Heart right ventricle (tissue), 16 donors: ENCODE measurements at regions not wholly inside any gene's neighbourhood (a gene's known extent, or its start where the extent isn't known, plus 50 kb on each side); places are given as distances from the start of the nearest gene placed in this dataset.

ENCODE experiments used
- ATAC-seq, 8 donors: fragments of 200-7000 bp; cut with Tn5 transposase; one replicate each; pipeline ENCODE4 v1.9.1; 2020; ENCODE audit warnings: mild to moderate bottlenecking in 8 of 8, moderate library complexity in 8 of 8, moderate number of reproducible peaks in 1 of 8
- DNase-seq, 2 donors: peaks; one replicate each; pipeline ENCODE4 v3.0.0-alpha.2; 2020
- H3K27ac ChIP-seq, 10 donors: fragments of 200-600 bp; sonication (generic) in 2 of 10; one replicate each; pipeline versions ENCODE4 v1.5.0 to v1.8.0; 2020 to 2022; ENCODE audit warnings: mild to moderate bottlenecking in 3 of 10
- H3K27me3 ChIP-seq, 7 donors: fragments of 200-600 bp; one replicate each; pipeline ENCODE4 v1.8.0; 2021 to 2022; ENCODE audit warnings: mild to moderate bottlenecking in 2 of 7
- H3K36me3 ChIP-seq, 9 donors: fragments of 200-600 bp; sonication (generic) in 1 of 9; one replicate each; pipeline versions ENCODE4 v1.5.0 to v1.8.0; 2020 to 2022; ENCODE audit warnings: mild to moderate bottlenecking in 2 of 9
- H3K4me1 ChIP-seq, 9 donors: fragments of 200-600 bp; sonication (generic) in 1 of 9; one replicate each; pipeline versions ENCODE4 v1.5.0 to v1.8.0; 2020 to 2022; ENCODE audit warnings: mild to moderate bottlenecking in 4 of 9
- H3K4me3 ChIP-seq, 10 donors: fragments of 200-600 bp; sonication (generic) in 2 of 10; one replicate each; pipeline versions ENCODE4 v1.5.0 to v1.8.0; 2020 to 2022; ENCODE audit warnings: mild to moderate bottlenecking in 7 of 10, moderate library complexity in 2 of 10
- H3K9me3 ChIP-seq, 11 donors: fragments of 200-600 bp in 10 of 11; sonication (generic) in 2 of 11; one replicate each; pipeline versions ENCODE4 v1.5.0 to v1.8.0; 2013 to 2022; ENCODE audit warnings: mild to moderate bottlenecking in 2 of 11, control low read depth in 1 of 11, moderate library complexity in 1 of 11
- CTCF ChIP-seq, 9 donors: fragments of 200-600 bp; sonication (generic) in 2 of 9; IDR thresholded peaks; one replicate each; pipeline versions ENCODE4 v1.5.0 to v1.8.0; 2021 to 2022; ENCODE audit warnings: antibody characterized with exemption in 9 of 9, mild to moderate bottlenecking in 5 of 9, moderate library complexity in 1 of 9
- WGBS, 2 donors: extraction: QIAGEN DNeasy Blood & Tissue Kit; methylation state at CpG; one replicate each; pipeline ENCODE4 v1.1.7; 2013; ENCODE audit warnings: inconsistent platforms in 1 of 2; 5-methylcytosine and 5-hydroxymethylcytosine counted together
- intact Hi-C, 10 donors: fragments of 100-400 bp; cut with DNase I; formaldehyde crosslinking; loops; one replicate each; pipeline versions ENCODE4 v1.11.1 to v1.14.2; 2022
- donor health status: Arrhythmogenic right ventricular cardiomyopathy.
- donor health status: ischemic (EF 13 %, LVEDD 7.1; RV severe dilation, severe dysfunction).
- donor health status: healthy with polysubstance abuse.
- donor health status: DM: no; HTN: yes; CAD: no.
- donor health status: DM: no; HTN: no; CAD: no.
- donor health status: ischemic (EF 25% LVEDD 6.9; RV normal size, moderate dysfunction).
- donor health status: ischemic (EF 25% LVEDD 5.7; RV mildly dilated, moderate dysfunction).
- donor health status: healthy.
- donor health status: DM: yes; HTN: yes; CAD: no.
- donor health status: Ischemic cardiomyopathy.
- donor health status: ischemic (EF 35%, LVEDD 5.7; RV mildly dilated, moderate dysfunction).
- donor health status: nonischemic (EF 11% LVEDD 7.7; RV severe dilation, severe dysfunction).
- donor health status: DM: yes; HTN: yes; CAD: no.
- donor health status: PGD.
- donor health status: ischemic (EF 29% LVEDD 5.4; RV normal size, mild dysfunction).
- donor health status: nonischemic (EF 23%, LVEDD 6.1; RV moderate dilation, normal function).

GRCh38 chr13:79794931-79795330 is 314.0 kb downstream of the NDFIP2 start:
- H3K27ac ChIP-seq: no peak overlapping the region
- H3K4me1 ChIP-seq: peaks cover 0 to 12% (median 6%) of the 10 kb centered on the region in 9 donors
- 74 to 86% methylated on average over 1 of the region's 1 CpG for WGBS, 2 donors
- TF ChIP-seq CTCF (IDR thresholded peaks at IDR 0.05): no peak
- no peak for ATAC-seq
- intact Hi-C loops: no loop called here
- H3K9me3 ChIP-seq: peaks cover 0 to 9% (median 0%) of the 10 kb centered on the region in 11 donors
- H3K27me3 ChIP-seq: no peaks in the 10 kb centered on the region
- H3K4me3 ChIP-seq: no peak overlapping the region
- no peak for DNase-seq
- no peaks in the 10 kb centered on the region for H3K36me3 ChIP-seq

- no peak for TF ChIP-seq CTCF (IDR thresholded peaks at IDR 0.05)
- Histone ChIP-seq H3K27me3 (no peaks in the 10 kb centered on the region), H3K27ac (no peak overlapping the region), H3K4me1 (no peaks in the 10 kb centered on the region), H3K4me3 (no peak overlapping the region), H3K36me3 (no peaks in the 10 kb centered on the region), H3K9me3 (peaks cover 0 to 32% (median 2%) of the 10 kb centered on the region in 11 donors)
- DNase-seq: no peak
- no peak for ATAC-seq
- intact Hi-C loops: no loop called here
Observed at GRCh38 chr13:79792716-79793115, 311.8 kb downstream of the NDFIP2 start.

DNA sequence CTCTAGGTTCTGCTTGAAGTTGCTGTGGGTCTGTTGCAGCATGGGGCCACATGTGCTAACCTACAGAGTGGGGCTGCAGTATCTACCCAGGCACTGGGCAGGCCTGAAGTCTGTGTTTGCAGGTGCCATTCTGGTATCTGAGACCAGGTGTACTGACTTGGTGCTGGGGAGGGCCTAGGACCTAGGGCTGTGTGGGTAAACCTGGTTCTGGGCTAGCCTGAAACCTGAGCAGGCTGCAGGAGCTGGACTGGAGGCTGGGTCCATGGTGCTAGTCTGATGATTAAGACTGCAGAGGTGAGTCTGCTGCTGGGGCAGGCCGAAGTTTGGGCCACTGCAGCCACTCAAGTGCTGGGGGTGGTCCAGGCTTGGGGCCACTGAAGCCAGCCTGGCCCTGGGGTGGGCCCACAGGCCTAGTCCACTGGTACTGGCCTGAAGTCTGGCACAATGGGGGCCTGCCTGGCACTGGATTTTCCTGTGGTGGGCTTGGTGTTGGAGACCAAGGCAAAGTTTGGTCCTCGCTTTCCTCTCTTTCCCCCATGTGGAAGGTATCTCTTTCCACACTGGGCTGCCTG is 310.6 kb downstream of the NDFIP2 start:
- WGBS, 2 donors: 94 to 96% methylated on average over 2 of the region's 2 CpGs
- Histone ChIP-seq H3K27ac (no peak overlapping the region), H3K4me1 (no peaks in the 10 kb centered on the region), H3K27me3 (no peaks in the 10 kb centered on the region), H3K36me3 (no peaks in the 10 kb centered on the region), H3K4me3 (no peak overlapping the region), H3K9me3 (peaks cover 0 to 39% (median 2%) of the 10 kb centered on the region in 11 donors)
- intact Hi-C loops: no loop called here
- DNase-seq (no peak), ATAC-seq (peak in 1 of 8 donors; percentile 18)
- no peak for TF ChIP-seq CTCF (IDR thresholded peaks at IDR 0.05)

GRCh38 chr13:79786176-79786575 is 305.2 kb downstream of the NDFIP2 start:
- DNase-seq (no peak), ATAC-seq (no peak)
- intact Hi-C loops: loop anchor here in 2 of 10 donors (10.0 kb wide), 1 partner anchor 349 kb away; no protein-coding TSS in a partner anchor
- TF ChIP-seq CTCF (IDR thresholded peaks at IDR 0.05): no peak
- H3K4me3 ChIP-seq: no peak overlapping the region
- 79 to 82% methylated on average over 4 of the region's 4 CpGs for WGBS, 2 donors
- H3K9me3 ChIP-seq: peaks cover 0 to 39% (median 2%) of the 10 kb centered on the region in 11 donors
- no peak overlapping the region for H3K27ac ChIP-seq
- H3K4me1 ChIP-seq: peaks cover 0 to 19% (median 14%) of the 10 kb centered on the region in 9 donors
- H3K27me3 ChIP-seq: no peaks in the 10 kb centered on the region
- H3K36me3 ChIP-seq: no peaks in the 10 kb centered on the region
